Panc1 (cell line): ENCODE measurements at regions not wholly inside any gene's neighbourhood (a gene's known extent, or its start where the extent isn't known, plus 50 kb on each side); places are given as distances from the start of the nearest gene placed in this dataset.

Experiments
- ATAC-seq: fragments of 200-7000 bp; cut with Tn5 transposase; 2 replicates; pipeline ENCODE4 v1.9.1; 2020; ENCODE audit warnings: mild to moderate bottlenecking, moderate library complexity
- BruUV-seq: library from RNA; stranded (reverse); fragments of 400-500 nt; replicated peaks from 2 replicates; lab custom pipeline; 2021; lab: Mats Ljungman, UMichigan
- CTCF ChIA-PET: fragments of 300-600 bp; sonication (Branson Sonifier 250); formaldehyde crosslinking; loops from one replicate; lab custom pipeline; 2022; ENCODE audit warnings: antibody characterized with exemption; lab: Charles Lee
- POLR2A ChIA-PET: fragments of 300-600 bp; sonication (Branson Sonifier 250); formaldehyde crosslinking; loops from one replicate; lab custom pipeline; 2022; ENCODE audit warnings: antibody characterized with exemption; lab: Charles Lee
- DNase-seq: peaks from one replicate; pipeline ENCODE4 v3.0.0-alpha.2; 2010; ENCODE audit warnings: low read depth, low spot score
- H3K27ac ChIP-seq: 2 replicates; pipeline ENCODE4 v1.5.1; 2011; ENCODE audit warnings: mild to moderate bottlenecking, low read length, inconsistent platforms
- H3K27me3 ChIP-seq: fragments of 200-500 bp; sonication (Bioruptor generic); 2 replicates; pipeline ENCODE4 v1.6.0; 2014; ENCODE audit warnings: low read length, inconsistent platforms; ENCODE audit not compliant: control insufficient read depth, insufficient read depth
- H3K36me3 ChIP-seq: fragments of 200-500 bp; sonication (Bioruptor generic); 2 replicates; pipeline ENCODE4 v1.5.1; 2014; ENCODE audit warnings: inconsistent platforms, mild to moderate bottlenecking, low read length, moderate library complexity; ENCODE audit not compliant: control insufficient read depth, insufficient read depth
- H3K4me1 ChIP-seq: 2 replicates; pipeline ENCODE4 v1.5.1; 2011; ENCODE audit warnings: inconsistent platforms, mild to moderate bottlenecking, low read length, moderate library complexity; ENCODE audit not compliant: control insufficient read depth, insufficient read depth
- H3K4me3 ChIP-seq, 2 experiments: 2 replicates each; pipeline ENCODE4 v1.5.1; 2011 to 2012; ENCODE audit warnings: low read depth in 2 of 2, low read length in 2 of 2, mild to moderate bottlenecking in 2 of 2, inconsistent platforms in 1 of 2, moderate library complexity in 1 of 2
- H3K9me3 ChIP-seq: fragments of 200-500 bp; sonication (Bioruptor generic); 2 replicates; pipeline ENCODE4 v1.5.1; 2014; ENCODE audit warnings: low read depth, mild to moderate bottlenecking, inconsistent platforms, low read length, moderate library complexity; ENCODE audit not compliant: control insufficient read depth, insufficient read depth
- CTCF ChIP-seq: fragments of 450-650 bp; IDR thresholded peaks from 2 replicates; pipeline ENCODE4 v1.5.1; 2017; ENCODE audit warnings: mild to moderate bottlenecking
- POLR2AphosphoS5 ChIP-seq: IDR thresholded peaks from 2 replicates; pipeline ENCODE4 v1.6.1; 2012; ENCODE audit warnings: mild to moderate bottlenecking, low read depth, low read length, moderate library complexity
- REST ChIP-seq, 2 experiments: IDR thresholded peaks; 2 replicates each; pipeline ENCODE4 v1.6.1; 2011 to 2012; ENCODE audit warnings: low read depth in 2 of 2, control low read depth in 1 of 2, low read length in 1 of 2, mild to moderate bottlenecking in 1 of 2, moderate library complexity in 1 of 2; ENCODE audit not compliant: insufficient read depth in 1 of 2
- SIN3A ChIP-seq: IDR thresholded peaks from 2 replicates; pipeline ENCODE4 v1.6.1; 2012; ENCODE audit warnings: low read depth, mild to moderate bottlenecking, low read length, moderate library complexity, borderline replicate concordance; ENCODE audit not compliant: insufficient read depth
- TCF7L2 ChIP-seq: IDR thresholded peaks from 2 replicates; pipeline ENCODE4 v1.6.1; 2011; ENCODE audit warnings: mild to moderate bottlenecking, low read depth, low read length, inconsistent platforms
- in situ Hi-C: cut with HindIII; loops from 2 replicates; pipeline ENCODE4 v1.10.0; 2016; ENCODE audit warnings: low sequenced_read_pairs, low pct_unique_long_range_greater_than_20kb
- intact Hi-C: fragments of 100-400 bp; cut with micrococcal nuclease; formaldehyde crosslinking; loops from one replicate; pipeline ENCODE4 v1.10.0; 2022; ENCODE audit not compliant: unreplicated experiment

- no peak overlapping the region for H3K4me3 ChIP-seq
- ATAC-seq (no peak), DNase-seq (no peak)
- no peak overlapping the region for H3K27ac ChIP-seq
- CTCF ChIA-PET: no interaction called here
- POLR2A ChIA-PET: no interaction called here
- no peaks in the 10 kb centered on the region for H3K9me3 ChIP-seq
- TF ChIP-seq SIN3A: no peak
- no peak for TF ChIP-seq TCF7L2
- TF ChIP-seq REST (IDR thresholded peaks at IDR 0.05; ENCODE audit: insufficient read depth in 1 of 2, low read depth in 2 of 2, low read length in 1 of 2): no peak
- no peak for TF ChIP-seq POLR2AphosphoS5
- TF ChIP-seq CTCF: no peak
- no TSS peak for BruUV-seq
- no peaks in the 10 kb centered on the region for H3K27me3 ChIP-seq
- H3K4me1 ChIP-seq: no peaks in the 10 kb centered on the region
- in situ Hi-C loops (no loop called here), intact Hi-C loops (no loop called here)
- no peaks in the 10 kb centered on the region for H3K36me3 ChIP-seq
Observed at GRCh38 chr14:98037831-98038230, 1234.2 kb downstream of the BCL11B start.

GRCh38 chr14:98056946-98057345 is 1215.1 kb downstream of the BCL11B start:
- ChIA-PET POLR2A (no interaction called here), CTCF (no interaction called here)
- TF ChIP-seq SIN3A (no peak), REST (IDR thresholded peaks at IDR 0.05; ENCODE audit: insufficient read depth in 1 of 2, low read depth in 2 of 2, low read length in 1 of 2) (no peak), POLR2AphosphoS5 (no peak), CTCF (no peak)
- Histone ChIP-seq H3K4me3 (no peak overlapping the region), H3K4me1 (no peaks in the 10 kb centered on the region), H3K27ac (no peak overlapping the region), H3K9me3 (no peaks in the 10 kb centered on the region), H3K27me3 (no peaks in the 10 kb centered on the region), H3K36me3 (no peaks in the 10 kb centered on the region)
- in situ Hi-C loops: no loop called here
- DNase-seq: no peak
- ATAC-seq: no peak
- BruUV-seq: no TSS peak
- intact Hi-C loops: no loop called here
